Stimulated activated CD4-positive, alpha-beta T cell treated with anti-CD3 and anti-CD28 coated beads, TNF-alpha, amount 100 ng/mL, for 24 hours (primary cell): ENCODE measurements at regions not wholly inside any gene's neighbourhood (a gene's known extent, or its start where the extent isn't known, plus 50 kb on each side); places are given as distances from the start of the nearest gene placed in this dataset.
"Not testable (repeated sequence)": the region's sequence is repeated elsewhere in the genome, so short reads cannot be mapped to it uniquely, and the experiment has no call there.

Experiments used
- DNase-seq, 3 experiments: peaks; one replicate each; pipeline ENCODE4 v3.0.0-alpha.2; 2020; ENCODE audit warnings: low read depth in 3 of 3

DNA sequence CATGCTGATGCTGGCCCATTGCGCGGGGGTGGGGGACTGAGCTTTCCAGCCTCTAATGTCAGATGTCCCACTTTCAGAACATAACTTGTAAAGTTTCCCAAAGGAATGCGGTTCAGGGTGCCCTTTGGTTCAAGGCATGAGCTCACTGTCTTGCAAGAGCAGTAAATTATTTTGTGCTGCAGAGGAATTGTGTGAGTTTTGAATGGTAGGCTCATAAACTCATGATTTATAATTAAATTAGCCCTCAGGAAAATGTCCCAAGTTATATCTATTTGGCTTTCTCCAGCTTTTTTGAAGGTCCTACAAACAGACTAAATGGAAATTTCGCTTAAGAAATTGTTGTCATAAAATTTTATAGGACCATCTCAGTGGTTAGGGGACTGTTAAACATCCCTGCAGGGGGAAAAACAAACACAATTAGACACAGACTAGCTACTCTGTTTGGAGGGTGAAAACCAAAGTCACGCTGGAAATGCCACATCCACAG, 321.8 kb downstream of the HS3ST3B1 start:
- no peak for DNase-seq

DNA sequence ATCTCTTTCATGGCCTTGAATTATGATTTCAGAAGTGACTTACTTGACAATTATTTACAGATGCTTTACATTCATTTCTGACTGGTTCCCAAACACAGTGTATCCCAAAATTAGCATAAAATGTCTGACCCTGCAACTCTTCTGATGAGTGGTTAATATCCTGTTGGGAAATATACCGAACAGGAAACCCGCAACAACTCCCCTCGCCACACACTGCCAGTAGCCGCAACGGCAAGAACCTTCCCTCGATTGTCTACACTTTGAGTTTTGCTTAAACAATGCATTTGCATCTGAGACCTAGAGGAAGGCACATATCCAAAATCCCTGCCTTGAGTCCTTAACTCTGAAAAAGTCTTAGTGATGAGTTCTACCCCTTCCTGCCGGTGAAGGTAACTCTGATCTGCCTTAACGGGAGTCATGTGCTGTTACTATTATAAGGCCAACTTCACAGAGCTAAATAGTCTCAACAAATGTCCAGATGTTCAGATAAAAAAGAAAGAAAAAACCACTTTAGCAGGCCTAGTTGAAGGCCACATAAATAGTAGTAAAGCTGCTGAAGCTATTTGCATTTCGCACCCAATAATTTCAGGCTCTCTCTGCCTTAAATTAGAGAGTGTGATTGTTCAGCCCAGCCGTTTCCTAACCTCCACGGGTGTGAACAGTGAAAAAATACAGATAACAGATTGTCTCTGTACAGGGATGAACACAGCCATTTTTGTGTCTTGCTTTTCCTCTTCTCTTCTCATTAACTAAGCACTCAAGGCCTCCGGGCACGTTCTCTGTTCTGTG, 321.1 kb downstream of the HS3ST3B1 start:
- DNase-seq: no peak

DNA sequence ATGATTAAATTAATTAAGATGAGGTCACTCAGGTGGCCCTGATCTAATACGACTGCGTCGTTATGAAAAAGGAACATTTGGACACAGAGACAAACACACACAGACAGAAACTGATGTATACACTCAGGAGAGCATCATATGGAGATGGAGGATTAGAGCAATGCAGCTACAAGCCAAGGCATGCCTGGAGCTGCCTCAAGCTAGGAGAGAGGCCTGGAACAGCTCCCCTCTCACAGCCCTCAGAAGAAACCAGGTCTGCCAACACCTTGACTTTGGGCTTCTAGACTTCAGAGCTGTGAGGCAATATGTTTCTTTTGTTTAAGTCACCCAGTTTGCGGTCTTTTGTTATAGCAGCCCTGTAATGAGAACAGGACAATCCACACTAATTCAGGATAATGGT, 318.9 kb downstream of the HS3ST3B1 start:
- DNase-seq: no peak

DNA sequence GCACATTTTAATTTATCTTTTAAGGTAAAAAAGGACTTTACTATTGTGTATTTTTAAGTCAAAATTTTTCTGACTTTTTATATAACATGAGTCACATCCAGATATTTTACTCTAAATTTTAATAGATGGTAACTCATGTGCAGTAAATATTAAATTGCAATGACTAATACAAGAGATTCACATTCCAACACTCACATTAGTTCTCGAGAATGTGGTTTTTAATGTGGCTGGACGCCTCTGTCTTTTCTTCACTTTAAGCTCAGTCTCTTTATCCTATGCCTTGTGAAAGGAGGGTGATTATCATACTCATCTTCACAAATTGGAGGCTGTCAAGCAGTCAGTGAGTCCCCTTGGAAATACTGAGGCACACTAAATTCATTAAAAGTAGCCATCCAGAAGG, 315.6 kb downstream of the HS3ST3B1 start:
- no peak for DNase-seq

DNA sequence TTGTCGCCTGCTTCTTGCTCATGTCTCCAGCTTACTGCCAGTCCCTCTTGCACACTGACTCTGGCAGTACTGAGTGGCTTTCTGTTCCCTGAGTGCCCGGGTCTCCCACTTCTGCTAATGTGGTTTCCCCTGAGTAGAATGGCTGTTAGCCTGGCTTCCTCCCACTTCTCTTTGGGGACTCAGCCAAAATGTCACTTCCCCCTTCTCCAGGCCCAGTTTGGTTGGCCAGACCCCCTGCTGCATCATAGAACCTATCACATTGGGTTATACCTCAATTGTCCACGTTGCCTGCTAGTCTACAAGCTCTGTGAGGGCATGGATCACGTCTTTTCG, 304.4 kb downstream of the HS3ST3B1 start:
- DNase-seq: no peak

DNA sequence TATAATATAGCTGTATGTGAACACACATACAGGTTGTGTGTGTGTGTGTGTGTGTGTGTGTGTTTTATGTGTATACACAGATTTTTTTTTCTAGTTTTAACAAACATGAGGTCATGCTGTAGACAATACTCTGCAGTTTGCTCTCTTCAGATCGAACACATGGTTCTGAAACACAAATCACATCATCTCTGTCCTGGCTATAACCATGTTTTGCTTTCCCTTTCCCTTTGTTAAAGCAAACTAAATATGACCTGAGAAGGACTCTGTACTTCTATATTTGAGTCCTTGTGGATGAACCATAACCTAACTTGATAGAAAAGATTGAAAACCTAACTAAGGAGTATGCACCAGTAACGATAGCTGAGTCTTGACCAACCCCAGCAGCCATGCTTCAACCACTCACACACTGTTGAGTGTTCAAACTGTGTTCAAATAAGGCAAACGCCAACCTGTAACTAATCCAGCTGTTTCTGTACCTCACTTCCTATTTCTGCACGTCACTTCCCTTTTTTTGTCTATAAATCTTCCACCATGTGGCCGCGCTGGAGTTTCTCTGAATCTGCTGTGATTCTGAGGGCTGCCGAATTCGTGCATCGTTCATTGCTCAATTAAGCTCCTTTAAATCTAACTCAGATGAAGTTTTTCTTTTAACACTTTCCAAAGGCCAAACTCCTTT, 303.8 kb downstream of the HS3ST3B1 start:
- no peak for DNase-seq

DNA sequence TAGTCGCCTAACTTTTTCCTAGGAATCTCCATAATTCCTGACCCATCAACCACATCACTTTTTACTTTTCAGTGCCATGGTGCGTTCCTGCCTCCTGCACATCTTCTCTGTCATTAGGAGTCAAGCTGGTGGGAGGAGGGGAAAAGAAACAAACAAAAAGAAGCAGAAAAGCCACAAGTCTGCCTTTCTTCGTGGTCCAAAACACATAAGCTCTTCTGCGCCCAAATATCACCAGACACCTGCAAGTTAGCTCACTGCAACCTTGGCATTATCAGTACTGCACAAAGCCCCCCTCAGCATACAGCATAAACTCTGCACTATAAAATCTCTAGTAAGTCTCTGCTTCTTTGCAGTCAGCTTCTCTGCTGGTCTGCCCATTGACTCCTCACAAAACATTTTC, 295.3 kb downstream of the HS3ST3B1 start:
- no peak for DNase-seq

DNA sequence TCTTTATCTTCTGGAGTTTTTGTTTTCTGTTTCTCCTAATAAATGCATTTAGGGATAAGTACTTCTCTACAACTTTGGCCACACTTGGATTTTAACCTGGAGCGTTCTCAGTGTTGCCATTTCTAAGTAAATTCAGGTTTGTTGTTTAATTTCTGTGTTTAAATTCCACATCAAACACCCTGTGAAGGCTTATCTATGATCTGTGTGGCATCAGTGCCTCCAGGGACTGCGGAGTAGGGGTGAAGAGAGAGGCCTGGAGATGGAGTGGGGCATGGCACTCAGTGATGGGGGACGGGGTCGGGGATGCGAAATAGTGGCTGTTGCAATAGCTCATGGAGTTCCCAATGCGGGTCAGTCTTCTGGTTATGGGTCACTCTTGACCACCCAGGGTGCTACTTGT, 294.8 kb downstream of the HS3ST3B1 start:
- no peak for DNase-seq

DNA sequence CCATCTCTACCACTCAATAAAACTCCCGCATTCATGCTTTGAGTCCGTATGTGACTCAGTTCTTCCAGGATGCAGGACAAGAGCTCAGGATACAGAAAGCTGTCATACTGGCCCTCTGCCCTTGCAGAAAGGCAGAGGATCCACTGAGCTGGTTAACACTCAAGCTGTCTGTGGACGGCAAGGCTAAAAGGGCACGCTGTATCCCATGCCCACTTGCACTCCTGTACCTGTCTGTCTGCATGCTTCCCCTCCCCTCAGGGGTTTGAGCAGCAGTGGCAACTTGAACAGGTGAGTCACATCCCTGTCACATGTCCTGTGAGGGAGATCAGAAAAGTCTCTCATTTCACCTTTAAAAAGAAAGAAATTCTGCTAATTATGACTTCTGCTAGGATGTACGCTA, 293.8 kb downstream of the HS3ST3B1 start:
- no peak for DNase-seq

DNA sequence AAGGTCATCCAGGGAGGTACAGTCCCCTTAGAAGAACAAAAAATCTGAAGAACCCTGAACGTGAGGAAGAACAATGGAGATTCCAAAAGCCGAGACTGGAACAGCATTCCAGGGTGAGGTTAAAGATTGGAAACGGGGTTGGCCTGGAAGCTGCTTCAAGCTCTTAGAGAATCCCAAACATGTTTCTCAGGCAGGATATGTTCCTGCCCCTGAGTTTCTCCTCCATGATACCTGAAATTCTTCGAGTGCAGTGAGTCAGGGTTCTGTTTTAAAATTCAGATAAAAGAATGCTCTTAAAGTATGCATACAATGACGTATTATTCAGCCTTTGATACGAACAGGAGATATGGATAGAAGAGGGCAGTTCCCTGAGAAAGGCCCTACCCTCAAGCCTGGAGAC, 293.1 kb downstream of the HS3ST3B1 start:
- DNase-seq: no peak

DNA sequence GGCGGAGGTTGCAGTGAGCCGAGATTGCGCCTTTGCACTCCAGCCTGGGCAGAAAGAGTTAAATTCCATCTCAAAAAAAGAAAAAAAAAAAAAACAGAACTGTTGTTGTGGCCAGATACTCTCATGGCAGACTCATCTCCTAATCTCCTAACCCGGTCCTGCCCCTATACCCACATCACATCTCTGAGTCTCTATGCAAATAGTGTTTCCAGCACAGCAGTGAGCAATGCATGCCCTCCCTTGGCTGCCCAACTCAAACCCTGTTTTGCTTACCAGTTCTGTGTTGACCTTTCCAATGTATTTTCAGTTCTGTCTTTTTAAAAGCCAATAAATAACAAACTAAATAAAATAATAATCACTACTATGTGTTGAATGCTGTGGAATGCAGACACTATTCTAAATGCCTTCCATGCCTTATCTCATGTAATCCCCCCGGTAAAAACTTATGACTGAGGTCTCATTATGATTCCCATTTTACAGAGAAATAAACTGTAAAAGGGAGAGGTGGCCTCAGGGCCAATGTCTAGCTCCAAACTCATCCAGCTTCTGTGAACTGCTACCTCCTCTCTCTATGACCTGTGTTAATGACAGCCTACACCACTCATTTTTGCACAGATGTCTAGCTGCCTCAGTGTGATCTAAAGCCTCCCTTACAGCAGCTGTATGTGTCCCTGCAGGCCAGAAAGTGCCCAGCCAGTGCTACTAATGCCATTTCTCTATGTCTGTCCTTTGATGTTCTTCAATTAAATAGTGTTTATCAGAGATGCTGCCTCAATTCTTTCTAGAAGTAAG, 289.8 kb downstream of the HS3ST3B1 start:
- DNase-seq: no peak

DNA sequence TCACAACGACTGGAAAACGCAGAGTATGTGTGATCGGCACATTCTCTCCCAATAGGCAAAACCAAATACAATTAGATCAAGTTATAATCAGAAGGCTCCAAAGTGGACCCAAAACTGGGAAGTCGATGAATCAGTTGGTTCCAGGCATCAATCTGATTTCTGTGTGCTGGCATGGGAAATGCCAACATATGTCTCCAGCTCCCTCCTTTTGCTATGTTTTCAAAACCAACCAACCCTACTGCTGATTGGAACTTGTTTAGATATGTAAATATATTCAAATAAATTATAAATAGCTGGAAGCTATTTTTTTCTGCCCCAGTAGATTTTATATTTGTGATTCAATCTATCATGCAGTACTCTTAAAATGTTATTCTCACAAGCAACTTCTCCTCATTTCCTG, 284.2 kb downstream of the HS3ST3B1 start:
- DNase-seq: no peak

DNA sequence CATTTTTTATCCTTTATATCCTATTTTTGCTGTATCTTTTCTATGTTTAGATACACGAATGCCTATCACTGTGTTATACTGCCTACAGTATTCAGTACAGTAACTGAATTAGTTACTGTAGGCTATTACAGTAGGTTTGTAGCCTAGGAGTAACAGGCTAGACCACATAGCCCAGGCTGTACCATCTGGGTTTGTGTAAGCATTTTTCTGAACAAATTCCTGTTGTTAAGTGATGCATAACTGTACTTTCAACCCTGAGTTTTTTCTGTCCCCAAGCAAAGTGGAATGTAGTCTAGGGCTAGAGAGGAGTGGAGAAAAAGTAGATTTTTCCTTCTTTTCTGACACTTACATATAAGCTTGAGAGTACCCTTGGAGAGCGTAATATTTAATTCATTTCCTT, 282.1 kb downstream of the HS3ST3B1 start:
- no peak for DNase-seq

DNA sequence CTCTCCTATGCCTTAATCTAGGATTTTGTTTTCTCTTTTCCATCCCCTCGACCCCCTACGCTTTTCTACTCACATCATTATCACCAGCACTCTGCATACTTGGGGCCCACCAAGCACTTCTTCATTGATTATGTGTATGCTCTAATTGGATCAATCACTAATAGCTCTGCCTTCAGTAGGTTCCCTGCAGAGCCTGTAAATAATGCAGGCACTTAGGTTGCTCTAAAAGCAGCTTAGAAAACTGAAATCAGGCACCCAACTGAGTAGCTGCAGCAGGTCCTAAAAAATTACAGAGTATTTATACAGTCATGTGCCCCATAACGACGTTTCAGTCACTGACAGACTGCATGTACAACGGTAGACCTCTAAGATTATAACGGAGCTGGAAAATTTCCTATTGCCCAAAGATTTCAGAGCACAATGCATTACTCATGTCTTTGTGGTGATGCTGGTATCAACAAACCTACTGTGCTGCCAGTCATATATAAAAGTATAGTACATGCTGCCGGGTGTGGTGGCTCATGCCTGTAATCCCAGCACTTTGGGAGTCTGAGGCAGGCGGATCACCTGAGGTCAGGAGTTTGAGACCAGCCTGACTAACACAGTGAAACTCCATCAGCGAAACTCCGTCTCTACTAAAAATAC, 280.4 kb downstream of the HS3ST3B1 start:
- no peak for DNase-seq

DNA sequence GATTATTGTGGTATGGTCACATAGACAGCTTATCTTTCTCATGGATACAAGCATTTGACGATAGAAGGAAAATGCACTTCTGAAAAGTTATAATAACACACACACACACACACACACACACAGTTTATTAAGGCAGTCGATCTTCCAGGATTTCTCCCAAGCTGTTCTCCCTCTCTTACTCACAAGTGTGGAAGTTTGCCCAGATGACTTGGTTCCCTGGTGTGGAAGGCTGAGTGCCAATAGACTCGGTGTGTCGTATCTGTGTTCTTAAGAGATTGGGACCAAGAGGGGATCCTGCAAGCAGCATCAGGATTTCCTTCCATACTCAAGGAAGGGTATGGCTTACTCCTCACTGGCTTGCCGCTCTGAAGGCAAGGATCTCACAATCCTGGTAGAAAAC, 279.6 kb downstream of the HS3ST3B1 start:
- DNase-seq: no peak

DNA sequence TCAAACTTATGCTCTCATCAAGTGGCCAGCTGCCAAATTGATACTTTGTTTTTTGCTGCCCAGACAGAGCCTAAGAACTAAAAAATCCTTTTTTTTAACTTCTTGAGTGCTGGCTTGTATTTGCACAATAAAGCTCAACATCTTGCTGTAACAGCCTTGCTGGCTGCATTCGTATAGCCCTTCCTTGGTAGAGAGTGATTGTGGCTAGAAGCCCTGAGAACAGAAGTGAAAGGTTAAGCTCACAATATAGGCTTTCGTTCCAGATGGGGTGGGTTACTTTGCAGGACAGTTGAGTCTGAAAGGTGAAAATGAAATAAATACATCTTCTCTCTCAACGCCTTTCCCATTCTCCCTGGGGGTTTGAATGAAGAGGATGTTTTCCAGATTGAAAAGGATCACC, 278.8 kb downstream of the HS3ST3B1 start:
- DNase-seq: no peak

DNA sequence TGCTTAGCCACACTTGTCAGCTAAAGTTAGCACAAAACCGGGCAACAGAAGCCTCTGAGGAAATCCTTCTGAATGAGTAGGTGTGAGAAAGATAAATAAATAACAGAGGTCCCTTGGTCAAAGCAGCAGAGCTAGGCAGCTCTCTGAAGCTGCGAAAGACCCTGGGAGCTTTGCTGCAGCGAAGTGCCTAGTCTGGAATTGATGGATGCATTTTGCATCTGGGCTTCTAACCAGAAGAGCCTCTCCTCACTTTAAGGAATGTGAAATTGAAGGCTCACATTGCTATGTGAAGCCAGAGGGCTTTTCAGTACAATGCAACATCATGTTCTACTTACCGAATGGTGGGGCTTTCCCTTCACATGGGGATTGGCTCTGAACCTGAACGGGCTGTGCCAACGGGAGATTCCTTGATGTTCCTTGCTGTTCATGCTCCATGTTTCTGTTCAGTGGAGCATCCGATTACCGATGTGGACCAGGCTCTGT, 274.6 kb downstream of the HS3ST3B1 start:
- DNase-seq: no peak

DNA sequence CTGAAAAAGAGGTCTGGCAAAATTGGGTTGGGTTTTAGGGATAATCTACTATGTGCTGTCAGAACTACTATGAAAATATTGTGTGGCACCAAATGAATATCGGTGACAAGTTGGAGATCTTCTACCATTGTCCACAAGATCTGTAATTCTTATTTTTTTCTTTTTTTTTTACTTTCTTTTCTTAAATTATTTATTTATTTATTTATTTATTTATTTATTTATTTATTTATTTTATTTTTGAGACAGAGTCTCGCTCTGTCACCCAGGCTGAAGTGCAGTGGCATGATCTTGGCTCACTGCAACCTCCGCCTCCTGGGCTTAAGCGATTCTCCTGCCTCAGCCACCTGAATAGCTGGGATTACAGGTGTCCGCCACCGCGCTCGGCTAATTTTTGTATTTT, 259.4 kb downstream of the HS3ST3B1 start:
- not testable (repeated sequence) for DNase-seq

DNA sequence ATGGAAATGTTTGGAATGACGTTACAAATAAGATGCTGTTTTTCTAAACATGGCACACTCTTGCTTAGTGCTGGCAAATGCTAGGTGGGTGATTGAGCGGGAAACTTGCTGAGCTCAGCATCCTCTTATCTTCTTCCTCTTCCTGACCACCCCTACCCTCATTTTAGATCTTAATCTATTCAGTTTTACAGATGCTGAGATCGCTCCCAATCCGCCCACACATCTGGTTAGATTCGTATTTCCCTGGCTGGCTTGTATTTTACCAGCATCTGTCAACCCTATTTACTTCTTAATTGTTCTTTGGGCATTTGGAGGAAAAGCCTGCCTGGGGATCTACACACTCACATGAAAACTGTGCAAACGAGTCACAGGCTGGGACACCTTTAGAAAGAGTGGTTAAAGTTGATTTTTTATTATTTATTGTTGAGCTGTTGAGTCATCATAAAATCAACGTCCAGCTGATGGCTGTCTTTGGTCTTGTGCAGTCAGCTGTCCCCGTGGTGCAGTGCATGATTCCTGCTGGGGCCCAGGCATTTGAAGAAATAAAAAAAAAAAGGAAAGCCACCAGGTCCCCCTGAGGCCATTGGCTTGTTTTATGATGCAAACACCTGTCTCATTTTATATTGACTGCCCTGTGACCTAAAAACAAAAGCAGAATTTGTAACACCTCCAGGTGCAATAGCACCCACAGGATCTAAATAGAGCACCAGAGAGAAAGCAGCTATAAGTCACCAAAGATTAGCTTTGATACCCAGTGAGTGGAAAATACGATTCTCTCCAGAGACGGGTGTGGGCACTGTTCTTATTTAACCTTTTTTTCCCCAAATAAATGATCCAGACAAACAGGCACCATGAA, 258.6 kb downstream of the HS3ST3B1 start:
- DNase-seq: no peak

DNA sequence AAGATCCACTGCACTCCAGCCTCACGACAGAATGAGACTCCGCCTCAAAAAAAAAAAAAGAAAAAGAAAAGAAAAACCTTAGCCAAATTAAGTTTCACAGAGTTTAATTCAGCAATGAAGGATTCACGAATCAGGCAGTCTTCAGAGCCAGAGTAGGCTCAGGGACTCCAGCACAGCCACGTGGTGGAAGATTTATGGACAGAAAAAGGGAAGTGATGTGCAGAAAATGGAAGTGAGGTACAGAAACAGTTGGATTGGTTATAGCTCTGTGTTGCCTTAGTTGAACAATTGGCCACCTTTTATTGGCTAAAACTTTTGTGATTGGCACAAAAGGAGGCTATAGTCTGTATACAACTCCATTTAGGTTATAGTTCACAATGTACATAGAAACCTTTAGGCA, 256.6 kb downstream of the HS3ST3B1 start:
- DNase-seq: no peak

DNA sequence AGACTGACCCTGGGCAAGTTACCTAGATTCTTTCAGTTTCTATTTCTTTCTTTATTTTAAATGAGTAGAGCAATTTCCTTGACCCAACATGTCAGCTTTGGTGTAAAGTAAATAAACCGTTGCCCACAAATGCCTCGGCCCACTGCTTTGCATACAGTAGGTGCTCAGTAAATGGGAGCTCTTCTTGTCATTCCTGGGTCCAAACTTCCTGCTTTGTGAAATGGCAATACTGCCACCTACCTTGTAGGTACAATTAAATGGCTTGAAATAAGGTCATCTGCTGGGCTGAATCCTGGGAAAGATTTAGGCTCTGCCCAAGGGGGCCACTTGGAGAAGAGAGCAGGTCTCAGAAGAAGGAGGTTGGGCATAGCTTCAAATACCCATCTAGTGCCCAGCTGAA, 253.0 kb downstream of the HS3ST3B1 start:
- DNase-seq: no peak
